ENCODE measurements at regions not wholly inside any gene's neighbourhood (a gene's known extent, or its start where the extent isn't known, plus 50 kb on each side); places are given as distances from the start of the nearest gene placed in this dataset.
"Not testable (repeated sequence)": the region's sequence is repeated elsewhere in the genome, so short reads cannot be mapped to it uniquely, and the experiment has no call there.

GRCh38 chr5:89724379-89725095 lies 685.0 kb downstream of the CETN3 start:
- DNase-seq (ENCODE audit: low read depth), result no peak

- DNase-seq (ENCODE audit: low read depth), result peak; percentile 3
These were observed 685.6 kb downstream of the CETN3 start for GRCh38 chr5:89723907-89724306.

GRCh38 chr5:89722538-89722937 lies 687.0 kb downstream of the CETN3 start:
- no peak for DNase-seq (ENCODE audit: low read depth)

GRCh38 chr5:89721931-89722330 lies 687.6 kb downstream of the CETN3 start:
- no peak for DNase-seq (ENCODE audit: low read depth)

GRCh38 chr5:89721353-89721752 lies 688.2 kb downstream of the CETN3 start:
- no peak for DNase-seq (ENCODE audit: low read depth)

- no peak for DNase-seq (ENCODE audit: low read depth)
These were observed 697.3 kb downstream of the CETN3 start for GRCh38 chr5:89712134-89712700.

GRCh38 chr5:89711526-89711925 lies 698.0 kb downstream of the CETN3 start:
- DNase-seq (ENCODE audit: low read depth), result no peak

GRCh38 chr5:89710006-89710405 lies 699.5 kb downstream of the CETN3 start:
- DNase-seq (ENCODE audit: low read depth), result no peak

GRCh38 chr5:89707891-89708290 lies 701.7 kb downstream of the CETN3 start:
- DNase-seq (ENCODE audit: low read depth), result no peak

- no peak for DNase-seq (ENCODE audit: low read depth)
These were observed 702.8 kb downstream of the CETN3 start for GRCh38 chr5:89706731-89707130.

GRCh38 chr5:89703817-89704216 lies 705.7 kb downstream of the CETN3 start:
- DNase-seq (ENCODE audit: low read depth), result no peak

GRCh38 chr5:89698028-89698427 lies 711.5 kb downstream of the CETN3 start:
- no peak for DNase-seq (ENCODE audit: low read depth)

- no peak for DNase-seq (ENCODE audit: low read depth)
These were observed 712.0 kb downstream of the CETN3 start for GRCh38 chr5:89697581-89697980.

GRCh38 chr5:89695371-89695770 lies 714.2 kb downstream of the CETN3 start:
- DNase-seq (ENCODE audit: low read depth), result no peak

GRCh38 chr5:89694026-89694550 lies 715.5 kb downstream of the CETN3 start:
- no peak for DNase-seq (ENCODE audit: low read depth)

GRCh38 chr5:89690331-89690730 lies 719.2 kb downstream of the CETN3 start:
- DNase-seq (ENCODE audit: low read depth), result no peak

- no peak for DNase-seq (ENCODE audit: low read depth)
These were observed 723.3 kb downstream of the CETN3 start for GRCh38 chr5:89686081-89686765.

- DNase-seq (ENCODE audit: low read depth), result no peak
These were observed 732.9 kb downstream of the CETN3 start for GRCh38 chr5:89676634-89677033.

GRCh38 chr5:89673019-89673418 lies 736.5 kb downstream of the CETN3 start:
- no peak for DNase-seq (ENCODE audit: low read depth)

GRCh38 chr5:89668821-89669220 lies 740.7 kb downstream of the CETN3 start:
- DNase-seq (ENCODE audit: low read depth), result no peak

- no peak for DNase-seq (ENCODE audit: low read depth)
These were observed 747.1 kb downstream of the CETN3 start for GRCh38 chr5:89662499-89662898.

GRCh38 chr5:89638871-89639270 lies 755.9 kb upstream of the MEF2C start:
- DNase-seq (ENCODE audit: low read depth), result no peak

GRCh38 chr5:89634176-89634575 lies 751.2 kb upstream of the MEF2C start:
- not testable (repeated sequence) for DNase-seq (ENCODE audit: low read depth)

All from ELR (cell line).